Lung (tissue), 11 donors: ENCODE measurements at regions not wholly inside any gene's neighbourhood (a gene's known extent, or its start where the extent isn't known, plus 50 kb on each side); places are given as distances from the start of the nearest gene placed in this dataset.

Source experiments
- ATAC-seq: fragments of 200-7000 bp; cut with Tn5 transposase; one replicate; pipeline ENCODE4 v1.9.1; 2020; ENCODE audit warnings: moderate number of reproducible peaks; ENCODE audit not compliant: insufficient read depth, low FRiP score
- DNase-seq, 3 donors: peaks; one replicate each; pipeline ENCODE4 v3.0.0-alpha.2; 2013 to 2017
- H3K27ac ChIP-seq, 2 donors: one replicate each; pipeline ENCODE4 v1.5.1; 2013; ENCODE audit warnings: mild to moderate bottlenecking in 2 of 2, moderate library complexity in 2 of 2, control low read depth in 1 of 2, inconsistent platforms in 1 of 2, low read depth in 1 of 2, low read length in 1 of 2
- H3K27me3 ChIP-seq, 3 donors: one replicate each; pipeline ENCODE4 v1.5.1; 2013; ENCODE audit warnings: low read length in 2 of 3; ENCODE audit not compliant: control insufficient read depth in 3 of 3, insufficient read depth in 3 of 3
- H3K36me3 ChIP-seq, 4 donors: one replicate each; pipeline ENCODE4 v1.5.1; 2013; ENCODE audit warnings: low read length in 4 of 4, mild to moderate bottlenecking in 1 of 4, moderate library complexity in 1 of 4; ENCODE audit not compliant: control insufficient read depth in 4 of 4, insufficient read depth in 4 of 4
- H3K4me1 ChIP-seq, 5 donors: one replicate each; pipeline ENCODE4 v1.5.1; 2013; ENCODE audit warnings: low read length in 5 of 5, mild to moderate bottlenecking in 2 of 5, moderate library complexity in 1 of 5; ENCODE audit not compliant: control insufficient read depth in 5 of 5, insufficient read depth in 5 of 5
- H3K4me3 ChIP-seq: one replicate; pipeline ENCODE4 v1.5.1; 2013; ENCODE audit warnings: mild to moderate bottlenecking, control low read depth, moderate library complexity
- H3K9ac ChIP-seq, 2 donors: one replicate each; pipeline ENCODE4 v1.5.1; 2013; ENCODE audit warnings: low read length in 2 of 2, control low read depth in 1 of 2; ENCODE audit not compliant: insufficient read depth in 1 of 2
- H3K9me3 ChIP-seq, 4 donors: one replicate each; pipeline ENCODE4 v1.5.1; 2013; ENCODE audit warnings: low read length in 3 of 4, mild to moderate bottlenecking in 1 of 4, moderate library complexity in 1 of 4; ENCODE audit not compliant: control insufficient read depth in 4 of 4, insufficient read depth in 3 of 4
- CTCF ChIP-seq: IDR thresholded peaks from 2 replicates; pipeline ENCODE4 v1.5.1; 2012; ENCODE audit warnings: mild to moderate bottlenecking; ENCODE audit errors: control extremely low read depth, extremely low read depth
- WGBS, 2 donors: extraction: QIAGEN DNeasy Blood & Tissue Kit; methylation state at CpG; one replicate each; pipeline ENCODE4 v1.1.7; 2013; 5-methylcytosine and 5-hydroxymethylcytosine counted together
- donor health status: control.
- donor health status: control.
- donor health status: Bipolar disorder and iron deficiency.
- donor health status: healthy.
- donor health status: DM: yes; HTN: yes; CAD: no.

GRCh38 chr12:82176761-82177490, 181.3 kb downstream of the CCDC59 start:
- H3K4me3 ChIP-seq = no peak overlapping the region
- H3K27me3 ChIP-seq = no peaks in the 10 kb centered on the region
- DNase-seq (no peak), ATAC-seq (no peak)
- H3K9ac ChIP-seq = no peak overlapping the region
- H3K4me1 ChIP-seq = no peaks in the 10 kb centered on the region
- H3K27ac ChIP-seq = no peak overlapping the region
- H3K36me3 ChIP-seq = no peaks in the 10 kb centered on the region
- H3K9me3 ChIP-seq = no peaks in the 10 kb centered on the region
- no peak for TF ChIP-seq CTCF
- 69 to 74% methylated on average over 5 of the region's 5 CpGs for WGBS, 2 donors

GRCh38 chr12:82176026-82176425, 182.2 kb downstream of the CCDC59 start:
- H3K27me3 ChIP-seq = no peaks in the 10 kb centered on the region
- 60 to 70% methylated on average over 4 of the region's 4 CpGs for WGBS, 2 donors
- H3K9ac ChIP-seq = no peak overlapping the region
- no peak for ATAC-seq
- H3K27ac ChIP-seq = no peak overlapping the region
- no peaks in the 10 kb centered on the region for H3K9me3 ChIP-seq
- H3K4me3 ChIP-seq = no peak overlapping the region
- no peak for TF ChIP-seq CTCF
- H3K36me3 ChIP-seq = no peaks in the 10 kb centered on the region
- peak in 2 of 3 donors; percentile 3 to 4 for DNase-seq
- H3K4me1 ChIP-seq = no peaks in the 10 kb centered on the region

GRCh38 chr12:82174936-82175335, 183.3 kb downstream of the CCDC59 start:
- no peaks in the 10 kb centered on the region for H3K4me1 ChIP-seq
- H3K9me3 ChIP-seq = no peaks in the 10 kb centered on the region
- no peak overlapping the region for H3K27ac ChIP-seq
- H3K36me3 ChIP-seq = no peaks in the 10 kb centered on the region
- WGBS, 2 donors = 70 to 81% methylated on average over 2 of the region's 2 CpGs
- ATAC-seq = no peak
- H3K27me3 ChIP-seq = peaks cover 0 to 3% (median 0%) of the 10 kb centered on the region in 3 donors
- no peak overlapping the region for H3K9ac ChIP-seq
- no peak overlapping the region for H3K4me3 ChIP-seq
- no peak for DNase-seq
- no peak for TF ChIP-seq CTCF

GRCh38 chr12:82174383-82174782, 183.8 kb downstream of the CCDC59 start:
- no peak overlapping the region for H3K27ac ChIP-seq
- 74 to 78% methylated on average over 1 of the region's 1 CpG for WGBS, 2 donors
- no peak for ATAC-seq
- no peak for TF ChIP-seq CTCF
- H3K36me3 ChIP-seq = no peaks in the 10 kb centered on the region
- peak in 2 of 3 donors; percentile 8 to 9 for DNase-seq
- H3K4me3 ChIP-seq = no peak overlapping the region
- no peaks in the 10 kb centered on the region for H3K4me1 ChIP-seq
- H3K27me3 ChIP-seq = peaks cover 0 to 3% (median 0%) of the 10 kb centered on the region in 3 donors
- no peak overlapping the region for H3K9ac ChIP-seq
- no peaks in the 10 kb centered on the region for H3K9me3 ChIP-seq
